Panc1 (cell line): ENCODE measurements at regions not wholly inside any gene's neighbourhood (a gene's known extent, or its start where the extent isn't known, plus 50 kb on each side); places are given as distances from the start of the nearest gene placed in this dataset.

Source experiments
- ATAC-seq: fragments of 200-7000 bp; cut with Tn5 transposase; 2 replicates; pipeline ENCODE4 v1.9.1; 2020; ENCODE audit warnings: mild to moderate bottlenecking, moderate library complexity
- BruUV-seq: library from RNA; stranded (reverse); fragments of 400-500 nt; replicated peaks from 2 replicates; lab custom pipeline; 2021; lab: Mats Ljungman, UMichigan
- CTCF ChIA-PET: fragments of 300-600 bp; sonication (Branson Sonifier 250); formaldehyde crosslinking; loops from one replicate; lab custom pipeline; 2022; ENCODE audit warnings: antibody characterized with exemption; lab: Charles Lee
- POLR2A ChIA-PET: fragments of 300-600 bp; sonication (Branson Sonifier 250); formaldehyde crosslinking; loops from one replicate; lab custom pipeline; 2022; ENCODE audit warnings: antibody characterized with exemption; lab: Charles Lee
- DNase-seq: peaks from one replicate; pipeline ENCODE4 v3.0.0-alpha.2; 2010; ENCODE audit warnings: low read depth, low spot score
- H3K27ac ChIP-seq: 2 replicates; pipeline ENCODE4 v1.5.1; 2011; ENCODE audit warnings: mild to moderate bottlenecking, low read length, inconsistent platforms
- H3K27me3 ChIP-seq: fragments of 200-500 bp; sonication (Bioruptor generic); 2 replicates; pipeline ENCODE4 v1.6.0; 2014; ENCODE audit warnings: low read length, inconsistent platforms; ENCODE audit not compliant: control insufficient read depth, insufficient read depth
- H3K36me3 ChIP-seq: fragments of 200-500 bp; sonication (Bioruptor generic); 2 replicates; pipeline ENCODE4 v1.5.1; 2014; ENCODE audit warnings: inconsistent platforms, mild to moderate bottlenecking, low read length, moderate library complexity; ENCODE audit not compliant: control insufficient read depth, insufficient read depth
- H3K4me1 ChIP-seq: 2 replicates; pipeline ENCODE4 v1.5.1; 2011; ENCODE audit warnings: inconsistent platforms, mild to moderate bottlenecking, low read length, moderate library complexity; ENCODE audit not compliant: control insufficient read depth, insufficient read depth
- H3K4me3 ChIP-seq, 2 experiments: 2 replicates each; pipeline ENCODE4 v1.5.1; 2011 to 2012; ENCODE audit warnings: low read depth in 2 of 2, low read length in 2 of 2, mild to moderate bottlenecking in 2 of 2, inconsistent platforms in 1 of 2, moderate library complexity in 1 of 2
- H3K9me3 ChIP-seq: fragments of 200-500 bp; sonication (Bioruptor generic); 2 replicates; pipeline ENCODE4 v1.5.1; 2014; ENCODE audit warnings: low read depth, mild to moderate bottlenecking, inconsistent platforms, low read length, moderate library complexity; ENCODE audit not compliant: control insufficient read depth, insufficient read depth
- POLR2AphosphoS5 ChIP-seq: IDR thresholded peaks from 2 replicates; pipeline ENCODE4 v1.6.1; 2012; ENCODE audit warnings: mild to moderate bottlenecking, low read depth, low read length, moderate library complexity
- SIN3A ChIP-seq: IDR thresholded peaks from 2 replicates; pipeline ENCODE4 v1.6.1; 2012; ENCODE audit warnings: low read depth, mild to moderate bottlenecking, low read length, moderate library complexity, borderline replicate concordance; ENCODE audit not compliant: insufficient read depth
- TCF7L2 ChIP-seq: IDR thresholded peaks from 2 replicates; pipeline ENCODE4 v1.6.1; 2011; ENCODE audit warnings: mild to moderate bottlenecking, low read depth, low read length, inconsistent platforms
- in situ Hi-C: cut with HindIII; loops from 2 replicates; pipeline ENCODE4 v1.10.0; 2016; ENCODE audit warnings: low sequenced_read_pairs, low pct_unique_long_range_greater_than_20kb
- intact Hi-C: fragments of 100-400 bp; cut with micrococcal nuclease; formaldehyde crosslinking; loops from one replicate; pipeline ENCODE4 v1.10.0; 2022; ENCODE audit not compliant: unreplicated experiment
- TF ChIP-seq, protein P1 (sequence below): fragments of 450-650 bp; IDR thresholded peaks from 2 replicates; pipeline ENCODE4 v1.5.1; 2017; ENCODE audit warnings: mild to moderate bottlenecking
- TF ChIP-seq, protein P2 (sequence below), 2 experiments: IDR thresholded peaks; 2 replicates each; pipeline ENCODE4 v1.6.1; 2011 to 2012; ENCODE audit warnings: low read depth in 2 of 2, control low read depth in 1 of 2, low read length in 1 of 2, mild to moderate bottlenecking in 1 of 2, moderate library complexity in 1 of 2; ENCODE audit not compliant: insufficient read depth in 1 of 2

DNA sequence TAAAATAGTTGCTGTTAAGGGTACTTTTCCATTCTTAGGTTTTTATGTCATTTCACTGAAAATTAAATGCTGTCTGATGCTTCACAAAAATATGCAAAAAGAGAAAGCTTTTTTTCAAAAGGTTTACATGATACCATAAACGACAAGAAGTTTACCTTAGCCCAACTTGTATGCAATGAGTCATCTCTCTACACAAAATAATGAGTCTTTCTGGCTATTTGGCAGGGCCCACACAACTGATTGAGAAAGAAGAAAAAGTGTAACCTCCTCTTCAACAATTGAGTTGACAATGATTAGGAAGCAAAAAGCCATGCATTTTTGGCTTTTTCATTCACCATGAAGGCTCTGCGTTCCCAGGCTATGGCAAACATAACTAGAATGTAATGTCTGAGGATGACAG, 165.4 kb upstream of the CPNE8 start:
- no TSS peak for BruUV-seq

DNA sequence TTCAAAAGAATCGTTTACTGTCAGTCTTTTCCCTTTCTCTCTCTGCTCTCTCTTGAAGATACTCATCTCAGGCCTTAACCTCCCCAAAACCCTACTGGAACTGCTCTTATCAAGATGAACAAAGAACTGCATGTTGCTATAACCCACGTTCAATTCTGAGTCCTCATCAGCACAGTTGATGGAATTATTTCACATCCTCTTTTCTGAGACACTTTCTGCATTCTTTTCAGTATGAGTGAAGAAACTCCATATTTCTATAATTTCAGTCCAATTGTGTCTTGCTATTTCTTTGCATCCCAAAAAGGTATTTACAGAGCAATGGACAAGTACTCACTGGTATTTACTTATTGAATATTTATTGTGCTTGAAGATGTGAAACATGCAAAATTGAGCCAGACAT, 160.1 kb upstream of the CPNE8 start:
- ChIA-PET POLR2A (no interaction called here), CTCF (no interaction called here)
- in situ Hi-C loops = no loop called here
- intact Hi-C loops = no loop called here
- BruUV-seq = no TSS peak
- ATAC-seq (no peak), DNase-seq (no peak)
- TF ChIP-seq, protein P1, sequence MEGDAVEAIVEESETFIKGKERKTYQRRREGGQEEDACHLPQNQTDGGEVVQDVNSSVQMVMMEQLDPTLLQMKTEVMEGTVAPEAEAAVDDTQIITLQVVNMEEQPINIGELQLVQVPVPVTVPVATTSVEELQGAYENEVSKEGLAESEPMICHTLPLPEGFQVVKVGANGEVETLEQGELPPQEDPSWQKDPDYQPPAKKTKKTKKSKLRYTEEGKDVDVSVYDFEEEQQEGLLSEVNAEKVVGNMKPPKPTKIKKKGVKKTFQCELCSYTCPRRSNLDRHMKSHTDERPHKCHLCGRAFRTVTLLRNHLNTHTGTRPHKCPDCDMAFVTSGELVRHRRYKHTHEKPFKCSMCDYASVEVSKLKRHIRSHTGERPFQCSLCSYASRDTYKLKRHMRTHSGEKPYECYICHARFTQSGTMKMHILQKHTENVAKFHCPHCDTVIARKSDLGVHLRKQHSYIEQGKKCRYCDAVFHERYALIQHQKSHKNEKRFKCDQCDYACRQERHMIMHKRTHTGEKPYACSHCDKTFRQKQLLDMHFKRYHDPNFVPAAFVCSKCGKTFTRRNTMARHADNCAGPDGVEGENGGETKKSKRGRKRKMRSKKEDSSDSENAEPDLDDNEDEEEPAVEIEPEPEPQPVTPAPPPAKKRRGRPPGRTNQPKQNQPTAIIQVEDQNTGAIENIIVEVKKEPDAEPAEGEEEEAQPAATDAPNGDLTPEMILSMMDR = no peak
- TF ChIP-seq, protein P2, sequence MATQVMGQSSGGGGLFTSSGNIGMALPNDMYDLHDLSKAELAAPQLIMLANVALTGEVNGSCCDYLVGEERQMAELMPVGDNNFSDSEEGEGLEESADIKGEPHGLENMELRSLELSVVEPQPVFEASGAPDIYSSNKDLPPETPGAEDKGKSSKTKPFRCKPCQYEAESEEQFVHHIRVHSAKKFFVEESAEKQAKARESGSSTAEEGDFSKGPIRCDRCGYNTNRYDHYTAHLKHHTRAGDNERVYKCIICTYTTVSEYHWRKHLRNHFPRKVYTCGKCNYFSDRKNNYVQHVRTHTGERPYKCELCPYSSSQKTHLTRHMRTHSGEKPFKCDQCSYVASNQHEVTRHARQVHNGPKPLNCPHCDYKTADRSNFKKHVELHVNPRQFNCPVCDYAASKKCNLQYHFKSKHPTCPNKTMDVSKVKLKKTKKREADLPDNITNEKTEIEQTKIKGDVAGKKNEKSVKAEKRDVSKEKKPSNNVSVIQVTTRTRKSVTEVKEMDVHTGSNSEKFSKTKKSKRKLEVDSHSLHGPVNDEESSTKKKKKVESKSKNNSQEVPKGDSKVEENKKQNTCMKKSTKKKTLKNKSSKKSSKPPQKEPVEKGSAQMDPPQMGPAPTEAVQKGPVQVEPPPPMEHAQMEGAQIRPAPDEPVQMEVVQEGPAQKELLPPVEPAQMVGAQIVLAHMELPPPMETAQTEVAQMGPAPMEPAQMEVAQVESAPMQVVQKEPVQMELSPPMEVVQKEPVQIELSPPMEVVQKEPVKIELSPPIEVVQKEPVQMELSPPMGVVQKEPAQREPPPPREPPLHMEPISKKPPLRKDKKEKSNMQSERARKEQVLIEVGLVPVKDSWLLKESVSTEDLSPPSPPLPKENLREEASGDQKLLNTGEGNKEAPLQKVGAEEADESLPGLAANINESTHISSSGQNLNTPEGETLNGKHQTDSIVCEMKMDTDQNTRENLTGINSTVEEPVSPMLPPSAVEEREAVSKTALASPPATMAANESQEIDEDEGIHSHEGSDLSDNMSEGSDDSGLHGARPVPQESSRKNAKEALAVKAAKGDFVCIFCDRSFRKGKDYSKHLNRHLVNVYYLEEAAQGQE (IDR thresholded peaks at IDR 0.05; ENCODE audit: insufficient read depth in 1 of 2, low read depth in 2 of 2, low read length in 1 of 2) = no peak
- TF ChIP-seq SIN3A (no peak), POLR2AphosphoS5 (no peak), TCF7L2 (no peak)
- no peaks in the 10 kb centered on the region for H3K4me1 ChIP-seq
- H3K27ac ChIP-seq = no peak overlapping the region
- no peaks in the 10 kb centered on the region for H3K27me3 ChIP-seq
- no peaks in the 10 kb centered on the region for H3K9me3 ChIP-seq
- no peaks in the 10 kb centered on the region for H3K36me3 ChIP-seq
- H3K4me3 ChIP-seq = no peak overlapping the region

More for the DNA sequence above, 165.4 kb upstream of the CPNE8 start:
- intact Hi-C loops = no loop called here
- no peaks in the 10 kb centered on the region for H3K4me1 ChIP-seq
- no peak overlapping the region for H3K27ac ChIP-seq
- H3K36me3 ChIP-seq = no peaks in the 10 kb centered on the region
- H3K27me3 ChIP-seq = no peaks in the 10 kb centered on the region
- DNase-seq = no peak
- in situ Hi-C loops = no loop called here
- ATAC-seq = no peak
- H3K9me3 ChIP-seq = no peaks in the 10 kb centered on the region
- TF ChIP-seq, protein P1 = no peak
- TF ChIP-seq TCF7L2 = no peak
- no peak for TF ChIP-seq POLR2AphosphoS5
- no peak for TF ChIP-seq SIN3A
- CTCF ChIA-PET = no interaction called here
- POLR2A ChIA-PET = no interaction called here
- H3K4me3 ChIP-seq = no peak overlapping the region
